ENCODE measurements at regions not wholly inside any gene's neighbourhood (a gene's known extent, or its start where the extent isn't known, plus 50 kb on each side); places are given as distances from the start of the nearest gene placed in this dataset.

GRCh38 chr16:64162613-64163375 lies 959.1 kb downstream of the CDH11 start:
- no peak for DNase-seq (ENCODE audit: low read depth)

- DNase-seq (ENCODE audit: low read depth), result no peak
Measured at GRCh38 chr16:64159976-64160375, 961.9 kb downstream of the CDH11 start.

- DNase-seq (ENCODE audit: low read depth), result no peak
Measured at GRCh38 chr16:64158941-64159588, 962.8 kb downstream of the CDH11 start.

- DNase-seq (ENCODE audit: low read depth), result peak; percentile 25
Measured at GRCh38 chr16:64153718-64154117, 968.1 kb downstream of the CDH11 start.

- DNase-seq (ENCODE audit: low read depth), result peak; percentile 21
Measured at GRCh38 chr16:64151990-64152767, 969.7 kb downstream of the CDH11 start.

- no peak for DNase-seq (ENCODE audit: low read depth)
Measured at GRCh38 chr16:64150193-64150592, 971.7 kb downstream of the CDH11 start.

- no peak for DNase-seq (ENCODE audit: low read depth)
Measured at GRCh38 chr16:64149756-64150155, 972.1 kb downstream of the CDH11 start.

- DNase-seq (ENCODE audit: low read depth), result no peak
Measured at GRCh38 chr16:64148356-64148755, 973.5 kb downstream of the CDH11 start.

- DNase-seq (ENCODE audit: low read depth), result no peak
Measured at GRCh38 chr16:64147941-64148340, 973.9 kb downstream of the CDH11 start.

- DNase-seq (ENCODE audit: low read depth), result peak; percentile 23
Measured at GRCh38 chr16:64144617-64145016, 977.2 kb downstream of the CDH11 start.

GRCh38 chr16:64138621-64139020 lies 983.2 kb downstream of the CDH11 start:
- no peak for DNase-seq (ENCODE audit: low read depth)

- DNase-seq (ENCODE audit: low read depth), result no peak
Measured at GRCh38 chr16:64138006-64138405, 983.9 kb downstream of the CDH11 start.

- no peak for DNase-seq (ENCODE audit: low read depth)
Measured at GRCh38 chr16:64136743-64137142, 985.1 kb downstream of the CDH11 start.

GRCh38 chr16:64136314-64136713 lies 985.5 kb downstream of the CDH11 start:
- no peak for DNase-seq (ENCODE audit: low read depth)

- no peak for DNase-seq (ENCODE audit: low read depth)
Measured at GRCh38 chr16:64133366-64133765, 988.5 kb downstream of the CDH11 start.

GRCh38 chr16:64132759-64133361 lies 989.0 kb downstream of the CDH11 start:
- no peak for DNase-seq (ENCODE audit: low read depth)

GRCh38 chr16:64132190-64132589 lies 989.7 kb downstream of the CDH11 start:
- no peak for DNase-seq (ENCODE audit: low read depth)

- DNase-seq (ENCODE audit: low read depth), result no peak
Measured at GRCh38 chr16:64131423-64131822, 990.4 kb downstream of the CDH11 start.

- DNase-seq (ENCODE audit: low read depth), result no peak
Measured at GRCh38 chr16:64130140-64130539, 991.7 kb downstream of the CDH11 start.

- DNase-seq (ENCODE audit: low read depth), result peak; percentile 18
Measured at GRCh38 chr16:64122177-64122576, 999.7 kb downstream of the CDH11 start.

GRCh38 chr16:64121473-64121872 lies 1000.4 kb downstream of the CDH11 start:
- peak; percentile 61 for DNase-seq (ENCODE audit: low read depth)

- DNase-seq (ENCODE audit: low read depth), result no peak
Measured at GRCh38 chr16:64116151-64116550, 1005.7 kb downstream of the CDH11 start.

All from amniotic epithelial cell (primary cell).